HL-60 (cell line): ENCODE measurements at regions not wholly inside any gene's neighbourhood (a gene's known extent, or its start where the extent isn't known, plus 50 kb on each side); places are given as distances from the start of the nearest gene placed in this dataset.

Experiments
- DNase-seq, 2 experiments: peaks; one replicate each; pipeline ENCODE4 v3.0.0-alpha.2; 2010 to 2020; ENCODE audit warnings: low read depth in 1 of 2, low spot score in 1 of 2
- H3K27ac ChIP-seq: fragments of 250-450 bp; sonication (Bioruptor Pico); replicated peaks from 2 replicates; pipeline ENCODE4 v1.5.1; 2020; ENCODE audit warnings: mild to moderate bottlenecking, moderate library complexity
- H3K27me3 ChIP-seq: fragments of 250-450 bp; sonication (Bioruptor Pico); 2 replicates; pipeline ENCODE4 v1.5.1; 2021; ENCODE audit warnings: mild to moderate bottlenecking, moderate library complexity; ENCODE audit not compliant: insufficient read depth, poor library complexity, severe bottlenecking
- H3K4me3 ChIP-seq: replicated peaks from 2 replicates; pipeline ENCODE4 v1.5.1; 2011; ENCODE audit warnings: mild to moderate bottlenecking, control low read depth, low read length; ENCODE audit not compliant: insufficient read depth
- CTCF ChIP-seq: IDR thresholded peaks from one replicate; pipeline ENCODE4 v1.5.1; 2011; ENCODE audit warnings: low read length, control low read depth, inconsistent platforms; ENCODE audit not compliant: insufficient read depth
- GABPA ChIP-seq: IDR thresholded peaks from 2 replicates; pipeline ENCODE4 v1.6.1; 2012; ENCODE audit warnings: low read depth
- POLR2AphosphoS5 ChIP-seq: IDR thresholded peaks from 2 replicates; pipeline ENCODE4 v1.6.1; 2012; ENCODE audit warnings: low read depth
- REST ChIP-seq: IDR thresholded peaks from 2 replicates; pipeline ENCODE4 v1.6.1; 2012; ENCODE audit warnings: low read depth; ENCODE audit not compliant: insufficient replicate concordance
- SPI1 ChIP-seq: IDR thresholded peaks from 2 replicates; pipeline ENCODE4 v1.6.1; 2012; ENCODE audit warnings: low read depth, mild to moderate bottlenecking, borderline replicate concordance

GRCh38 chr2:82234283-82234874 is 1929.8 kb upstream of the LRRTM1 start:
- H3K27ac ChIP-seq, result no peak overlapping the region
- DNase-seq, result no peak
- no peaks in the 10 kb centered on the region for H3K27me3 ChIP-seq
- TF ChIP-seq GABPA, result no peak
- no peak for TF ChIP-seq CTCF
- TF ChIP-seq SPI1, result no peak
- TF ChIP-seq POLR2AphosphoS5, result no peak
- TF ChIP-seq REST, result no peak
- H3K4me3 ChIP-seq, result no peak overlapping the region

GRCh38 chr2:82233806-82234205 is 1929.3 kb upstream of the LRRTM1 start:
- H3K4me3 ChIP-seq, result no peak overlapping the region
- H3K27me3 ChIP-seq, result no peaks in the 10 kb centered on the region
- no peak for DNase-seq
- H3K27ac ChIP-seq, result no peak overlapping the region
- no peak for TF ChIP-seq GABPA
- TF ChIP-seq REST, result no peak
- no peak for TF ChIP-seq CTCF
- TF ChIP-seq POLR2AphosphoS5, result no peak
- no peak for TF ChIP-seq SPI1

- no peaks in the 10 kb centered on the region for H3K27me3 ChIP-seq
- DNase-seq, result no peak
- TF ChIP-seq GABPA, result no peak
- H3K4me3 ChIP-seq, result no peak overlapping the region
- no peak overlapping the region for H3K27ac ChIP-seq
Observed at GRCh38 chr2:82230406-82230805, 1925.9 kb upstream of the LRRTM1 start.

- H3K27ac ChIP-seq, result no peak overlapping the region
- no peak for DNase-seq
- H3K4me3 ChIP-seq, result no peak overlapping the region
Observed at GRCh38 chr2:82226441-82226840, 1921.9 kb upstream of the LRRTM1 start.

More at GRCh38 chr2:82226441-82226840, 1921.9 kb upstream of the LRRTM1 start:
- TF ChIP-seq CTCF (no peak), GABPA (no peak), REST (no peak), POLR2AphosphoS5 (no peak), SPI1 (no peak)
- no peaks in the 10 kb centered on the region for H3K27me3 ChIP-seq
